NCI-H510A (cell line): ENCODE measurements at regions not wholly inside any gene's neighbourhood (a gene's known extent, or its start where the extent isn't known, plus 50 kb on each side); places are given as distances from the start of the nearest gene placed in this dataset.

Experiments
- DNase-seq: peaks from one replicate; lab custom pipeline; 2025; lab: John Stamatoyannopoulos, UW

DNA sequence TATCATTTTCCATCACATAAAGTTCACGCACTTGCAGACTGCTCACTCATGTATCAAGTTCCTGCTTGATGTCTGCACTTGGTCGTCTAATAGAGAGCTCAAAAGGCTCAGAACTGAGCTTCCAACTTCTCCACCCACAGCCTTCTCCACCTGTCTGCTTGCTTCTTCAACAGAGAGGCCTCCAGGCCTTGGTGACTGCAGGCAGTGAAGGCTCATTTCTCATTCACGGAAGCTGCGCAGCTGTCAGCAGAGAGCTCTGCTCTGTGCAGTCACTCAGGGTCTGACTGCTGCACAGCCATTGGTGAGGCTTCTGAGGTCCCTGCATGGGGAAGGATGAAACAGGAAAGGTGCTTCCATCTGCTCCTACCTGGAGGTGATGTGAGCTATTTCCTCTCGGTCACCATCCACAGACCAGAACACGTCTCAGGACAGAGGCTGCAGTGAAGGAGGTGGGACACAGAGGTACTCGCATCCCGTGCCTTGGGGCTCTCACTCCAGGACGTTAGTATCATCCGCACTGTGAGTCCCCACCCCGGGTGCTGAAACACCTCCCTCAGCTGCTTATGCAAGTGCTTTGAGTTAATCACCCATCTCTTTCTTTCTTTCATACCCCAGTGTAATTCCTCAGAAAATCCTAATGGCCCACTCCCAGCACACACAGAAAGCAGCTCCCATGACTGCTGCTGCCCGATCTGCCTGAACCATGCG lies 126.2 kb downstream of the TMEM18 start:
- no peak for DNase-seq

- no peak for DNase-seq
Observed at GRCh38 chr2:545711-546650, 131.2 kb downstream of the TMEM18 start.

DNA sequence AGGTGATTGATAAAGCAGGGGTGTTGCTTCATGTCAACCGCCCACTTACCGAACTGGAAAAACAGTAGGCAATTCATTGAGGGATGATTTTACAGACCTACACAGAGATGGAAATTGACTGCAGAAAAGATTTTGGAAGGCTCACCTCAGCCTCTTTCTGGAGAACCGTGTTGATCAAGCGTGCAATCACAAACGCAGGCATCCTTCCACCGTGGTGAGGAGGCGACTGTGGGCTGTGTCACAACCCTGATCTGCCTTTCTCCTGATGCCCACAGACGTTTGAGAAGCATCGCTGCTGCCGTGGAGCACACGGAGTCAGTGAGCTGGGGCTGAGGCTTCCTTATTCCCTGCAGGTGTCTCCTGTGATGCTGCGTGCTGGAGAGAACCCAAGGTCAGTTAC lies 132.0 kb downstream of the TMEM18 start:
- DNase-seq = no peak

DNA sequence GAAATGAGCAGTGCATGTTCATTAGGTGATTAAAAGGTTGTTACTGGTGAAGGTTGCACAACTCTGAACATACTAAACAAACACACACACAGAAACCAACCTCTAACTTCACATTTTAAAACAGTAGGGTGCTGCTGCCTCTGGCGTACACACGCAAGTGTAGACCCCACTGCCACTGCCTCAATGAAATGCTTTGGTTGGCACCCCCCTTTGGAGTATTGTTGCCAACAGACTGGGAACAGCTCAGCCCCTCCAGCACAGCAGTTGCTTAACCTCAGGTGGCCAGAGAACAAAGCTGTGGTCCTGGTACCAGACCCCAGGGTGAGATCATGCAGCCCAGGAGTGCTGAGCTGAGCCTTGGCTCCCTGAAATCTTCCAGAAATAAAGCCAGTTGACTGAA lies 138.6 kb downstream of the TMEM18 start:
- no peak for DNase-seq

- DNase-seq = no peak
Observed at GRCh38 chr2:535222-535621, 142.0 kb downstream of the TMEM18 start.

GRCh38 chr2:529852-530251 lies 147.4 kb downstream of the TMEM18 start:
- DNase-seq = no peak

GRCh38 chr2:529424-529823 lies 147.8 kb downstream of the TMEM18 start:
- no peak for DNase-seq

- no peak for DNase-seq
Observed at GRCh38 chr2:527581-527980, 149.6 kb downstream of the TMEM18 start.

DNA sequence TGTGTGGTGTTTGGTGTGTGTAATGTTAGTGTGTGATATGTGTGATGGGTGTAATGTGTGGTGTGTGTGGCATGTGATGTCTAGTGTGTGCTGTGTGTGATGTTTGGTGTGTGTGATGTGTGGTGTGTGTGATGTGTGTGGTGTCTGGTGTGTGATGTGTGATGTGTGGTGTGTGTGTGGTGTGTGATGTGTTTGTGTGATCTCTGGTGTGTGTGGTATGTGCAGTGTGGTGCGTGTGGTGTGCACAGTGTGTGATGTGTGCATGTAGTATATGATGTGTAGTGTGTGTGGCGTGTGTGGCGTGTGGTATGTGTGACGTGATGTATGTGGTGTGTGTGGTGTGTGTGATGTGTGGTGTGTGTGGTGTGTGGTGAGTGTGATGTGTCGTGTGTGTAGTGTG lies 150.3 kb downstream of the TMEM18 start:
- DNase-seq = no peak

GRCh38 chr2:525611-526010 lies 151.6 kb downstream of the TMEM18 start:
- DNase-seq = no peak

GRCh38 chr2:525021-525420 lies 152.2 kb downstream of the TMEM18 start:
- no peak for DNase-seq

DNA sequence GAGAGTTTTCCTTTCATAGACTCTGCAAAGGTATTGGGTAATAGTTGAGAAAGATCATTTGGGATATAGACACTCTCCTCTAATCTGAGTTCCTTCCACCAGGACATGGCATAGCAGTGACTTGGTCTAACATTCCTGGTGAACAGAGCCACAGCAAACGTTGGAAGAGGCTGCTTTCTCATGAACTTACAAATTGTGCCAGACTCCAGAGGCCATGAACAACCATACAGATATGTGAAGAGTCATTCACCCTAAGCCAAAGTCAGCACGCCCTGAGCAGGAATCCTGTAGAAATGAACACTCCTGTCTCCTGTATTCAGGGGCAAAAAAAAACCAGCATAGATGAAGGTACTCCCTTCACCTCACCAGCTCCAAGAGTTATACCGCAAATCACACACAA lies 152.8 kb downstream of the TMEM18 start:
- DNase-seq = no peak

GRCh38 chr2:523698-524270 lies 153.4 kb downstream of the TMEM18 start:
- no peak for DNase-seq

- DNase-seq = no peak
Observed at GRCh38 chr2:522776-523175, 154.4 kb downstream of the TMEM18 start.

DNA sequence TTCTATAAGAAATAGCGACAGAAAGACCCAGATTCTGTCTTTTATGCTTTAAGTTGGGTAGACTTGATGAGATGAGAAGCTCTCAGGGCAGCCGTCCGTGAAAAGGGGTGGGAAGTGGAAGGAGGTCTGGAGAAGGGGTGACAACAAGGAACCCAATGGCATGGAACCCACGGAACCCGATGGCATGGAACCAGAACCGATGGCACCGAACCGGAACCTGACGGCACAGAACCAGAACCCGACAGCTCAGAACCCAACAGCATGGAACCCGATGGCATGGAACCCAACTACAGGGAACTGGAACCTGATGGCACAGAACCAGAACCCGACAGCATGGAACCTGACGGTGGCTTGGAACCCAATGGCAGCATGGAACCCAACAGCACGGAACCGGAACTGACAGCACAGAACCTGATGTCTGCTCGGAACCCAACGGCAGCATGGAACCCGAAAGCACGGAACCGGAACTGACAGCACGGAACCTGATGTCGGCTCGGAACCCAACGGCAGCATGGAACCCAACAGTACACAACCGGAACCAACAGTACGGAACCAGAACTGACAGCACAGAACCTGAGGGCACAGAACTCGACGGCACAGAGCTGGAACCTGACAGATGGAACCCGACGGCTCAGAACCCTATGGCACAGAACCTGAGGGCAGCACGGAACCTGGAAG lies 155.2 kb downstream of the TMEM18 start:
- DNase-seq = no peak

GRCh38 chr2:520663-521340 lies 156.4 kb downstream of the TMEM18 start:
- DNase-seq = no peak

- DNase-seq = no peak
Observed at GRCh38 chr2:516944-517343, 160.3 kb downstream of the TMEM18 start.

DNA sequence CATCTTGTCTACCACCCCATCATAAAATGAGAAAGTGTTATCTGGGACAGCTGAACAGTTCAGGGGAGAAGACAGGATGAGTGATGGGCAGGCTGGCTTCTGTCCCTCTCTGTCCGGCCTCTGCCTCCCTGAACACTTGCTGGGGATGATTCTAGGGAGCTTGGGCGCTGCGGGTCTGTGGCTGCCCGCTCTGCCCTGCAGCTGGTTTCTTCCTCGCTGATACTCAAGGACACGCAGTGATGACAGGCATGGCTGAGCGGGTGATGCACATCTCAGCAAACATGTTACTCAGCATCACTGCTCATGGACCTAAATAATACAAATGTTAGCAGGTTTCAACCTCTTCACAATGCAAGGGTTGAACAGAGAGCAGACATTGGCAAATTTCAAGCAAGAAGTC lies 161.1 kb downstream of the TMEM18 start:
- no peak for DNase-seq

DNA sequence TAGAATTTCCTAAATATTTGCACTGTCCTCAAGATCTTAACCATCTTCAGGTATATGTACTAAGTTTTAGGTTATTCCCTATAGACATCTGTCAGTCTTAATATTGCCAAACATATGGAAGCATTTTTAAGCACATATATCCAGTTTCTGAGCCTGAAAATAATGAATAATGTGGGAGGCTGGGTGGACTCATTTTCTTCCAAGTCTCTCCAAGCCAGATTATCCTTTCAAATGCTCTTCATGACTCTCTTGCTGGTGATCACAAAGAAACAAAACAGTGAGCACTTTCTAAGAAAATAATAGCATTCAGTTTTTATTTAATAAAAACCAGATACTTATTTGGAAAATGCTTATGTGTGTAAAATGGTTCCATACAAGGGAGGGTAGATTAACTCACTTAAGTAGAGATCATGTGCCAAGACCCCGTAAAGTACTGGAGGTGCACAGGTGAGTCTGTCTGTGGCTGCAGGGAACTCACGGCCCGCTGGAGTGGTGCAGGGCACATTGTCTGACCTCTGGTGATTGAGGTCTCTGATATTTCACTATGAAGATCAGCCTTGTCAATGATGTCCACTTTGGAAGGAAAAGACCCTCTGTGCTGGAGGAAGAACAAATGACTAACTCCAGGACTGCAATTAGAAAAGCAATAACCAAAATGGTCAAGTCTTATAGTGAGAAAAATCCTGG lies 161.6 kb downstream of the TMEM18 start:
- DNase-seq = no peak

GRCh38 chr2:513981-514706 lies 163.1 kb downstream of the TMEM18 start:
- no peak for DNase-seq

DNA sequence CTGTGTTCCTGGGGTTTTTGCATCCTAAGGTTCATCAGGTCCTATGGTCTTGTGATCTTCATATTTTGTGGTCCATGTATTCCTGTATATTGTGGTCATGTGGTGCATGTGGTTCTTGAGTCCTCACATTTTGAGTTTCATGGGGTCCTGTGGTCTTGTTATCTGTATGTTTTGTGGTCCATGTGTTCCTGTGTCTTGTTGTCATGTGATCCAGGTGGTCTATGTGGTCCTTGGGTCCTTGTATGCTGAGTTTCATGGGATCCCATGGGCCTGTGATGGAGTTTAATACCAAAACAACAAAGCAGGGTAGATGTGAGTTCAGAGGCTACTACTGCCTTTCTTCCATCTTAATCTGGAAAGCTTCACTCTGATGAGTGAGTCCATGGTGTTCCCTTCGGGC lies 166.4 kb downstream of the TMEM18 start:
- DNase-seq = no peak
